ENCODE measurements at regions not wholly inside any gene's neighbourhood (a gene's known extent, or its start where the extent isn't known, plus 50 kb on each side); places are given as distances from the start of the nearest gene placed in this dataset.

GRCh38 chr2:188065386-188065785 lies 226.3 kb upstream of the GULP1 start:
- DNase-seq (ENCODE audit: low spot score): no peak

- no peak for DNase-seq (ENCODE audit: low spot score)
These were observed 223.6 kb upstream of the GULP1 start for GRCh38 chr2:188068093-188068492.

GRCh38 chr2:188076149-188077056 lies 215.3 kb upstream of the GULP1 start:
- DNase-seq (ENCODE audit: low spot score): no peak

GRCh38 chr2:188077757-188078156 lies 213.9 kb upstream of the GULP1 start:
- no peak for DNase-seq (ENCODE audit: low spot score)

- no peak for DNase-seq (ENCODE audit: low spot score)
These were observed 213.1 kb upstream of the GULP1 start for GRCh38 chr2:188078534-188078933.

GRCh38 chr2:188079196-188079595 lies 212.5 kb upstream of the GULP1 start:
- DNase-seq (ENCODE audit: low spot score): no peak

- no peak for DNase-seq (ENCODE audit: low spot score)
These were observed 206.3 kb upstream of the GULP1 start for GRCh38 chr2:188085421-188085820.

GRCh38 chr2:188089901-188090300 lies 201.8 kb upstream of the GULP1 start:
- DNase-seq (ENCODE audit: low spot score): no peak

- DNase-seq (ENCODE audit: low spot score): no peak
These were observed 200.5 kb upstream of the GULP1 start for GRCh38 chr2:188091220-188091619.

- DNase-seq (ENCODE audit: low spot score): no peak
These were observed 198.9 kb upstream of the GULP1 start for GRCh38 chr2:188092734-188093133.

GRCh38 chr2:188096910-188097309 lies 194.8 kb upstream of the GULP1 start:
- no peak for DNase-seq (ENCODE audit: low spot score)

- no peak for DNase-seq (ENCODE audit: low spot score)
These were observed 188.8 kb upstream of the GULP1 start for GRCh38 chr2:188102881-188103280.

- no peak for DNase-seq (ENCODE audit: low spot score)
These were observed 177.7 kb upstream of the GULP1 start for GRCh38 chr2:188114014-188114413.

GRCh38 chr2:188117706-188118105 lies 174.0 kb upstream of the GULP1 start:
- DNase-seq (ENCODE audit: low spot score): no peak

- DNase-seq (ENCODE audit: low spot score): no peak
These were observed 173.2 kb upstream of the GULP1 start for GRCh38 chr2:188118431-188118830.

GRCh38 chr2:188119112-188119838 lies 172.4 kb upstream of the GULP1 start:
- no peak for DNase-seq (ENCODE audit: low spot score)

GRCh38 chr2:188122985-188123384 lies 168.7 kb upstream of the GULP1 start:
- DNase-seq (ENCODE audit: low spot score): no peak

GRCh38 chr2:188129677-188130076 lies 162.0 kb upstream of the GULP1 start:
- DNase-seq (ENCODE audit: low spot score): no peak

- DNase-seq (ENCODE audit: low spot score): no peak
These were observed 161.4 kb upstream of the GULP1 start for GRCh38 chr2:188130317-188130716.

GRCh38 chr2:188131281-188131680 lies 160.4 kb upstream of the GULP1 start:
- no peak for DNase-seq (ENCODE audit: low spot score)

- DNase-seq (ENCODE audit: low spot score): no peak
These were observed 159.3 kb upstream of the GULP1 start for GRCh38 chr2:188132385-188132784.

- DNase-seq (ENCODE audit: low spot score): no peak
These were observed 157.4 kb upstream of the GULP1 start for GRCh38 chr2:188134241-188134640.

GRCh38 chr2:188138313-188138712 lies 153.4 kb upstream of the GULP1 start:
- DNase-seq (ENCODE audit: low spot score): no peak

Data from HuH-7 (cell line).